ENCODE measurements at regions not wholly inside any gene's neighbourhood (a gene's known extent, or its start where the extent isn't known, plus 50 kb on each side); places are given as distances from the start of the nearest gene placed in this dataset.

- TF ChIP-seq, protein P1, sequence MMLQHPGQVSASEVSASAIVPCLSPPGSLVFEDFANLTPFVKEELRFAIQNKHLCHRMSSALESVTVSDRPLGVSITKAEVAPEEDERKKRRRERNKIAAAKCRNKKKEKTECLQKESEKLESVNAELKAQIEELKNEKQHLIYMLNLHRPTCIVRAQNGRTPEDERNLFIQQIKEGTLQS (IDR thresholded peaks at IDR 0.05) = no peak
Observed at GRCh38 chr7:9242636-9243035, 809.2 kb downstream of the NXPH1 start (continued).

DNA sequence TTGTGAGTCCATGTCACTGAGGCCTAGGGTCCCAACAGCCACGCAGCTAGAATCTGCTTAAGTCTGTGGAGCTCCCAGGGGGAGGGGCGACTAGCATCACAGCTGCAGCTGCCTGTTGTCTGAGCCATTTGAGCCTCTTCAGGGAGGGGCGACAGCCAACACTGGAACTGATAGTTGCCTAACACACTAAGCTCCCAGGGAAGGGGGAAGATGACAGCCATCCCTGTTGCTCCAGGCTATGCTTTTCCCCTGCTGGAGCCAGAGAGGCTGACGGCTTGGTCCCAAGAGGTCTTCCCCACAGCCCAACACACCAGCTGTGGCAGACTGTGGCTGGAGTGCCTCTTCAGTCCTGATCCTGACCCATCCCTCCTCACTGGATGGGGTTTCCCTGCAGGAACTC lies 817.5 kb downstream of the NXPH1 start:
- no peaks in the 10 kb centered on the region for H3K36me3 ChIP-seq (ENCODE audit: control insufficient read depth in 1 of 2, insufficient read depth in 2 of 2, low read length in 2 of 2)
- no peaks in the 10 kb centered on the region for H4K20me1 ChIP-seq (ENCODE audit: insufficient read depth)
- no peaks in the 10 kb centered on the region for H3K4me1 ChIP-seq (ENCODE audit: control insufficient read depth in 1 of 2, insufficient read depth in 2 of 2, low read length in 2 of 2)
- no peak overlapping the region for H3K9ac ChIP-seq (ENCODE audit: low read length)
- ChIA-PET CTCF (no interaction called here), POLR2A (no interaction called here), RAD21 (ENCODE audit: low non-redundant PET in 1 of 2, low total read pairs in 2 of 2, uncharacterized antibody in 2 of 2, unreplicated experiment in 2 of 2) (no interaction called here)
- H3K27ac ChIP-seq (ENCODE audit: low read depth, low read length) = no peak overlapping the region
- H3K9me3 ChIP-seq (ENCODE audit: control insufficient read depth in 1 of 2, insufficient read depth in 1 of 2, low read depth in 1 of 2, low read length in 2 of 2) = peaks cover 0 to 8% of the 10 kb centered on the region in 2 experiments; a peak in 1 of 4 replicates
- DNase-seq (ENCODE audit: low read depth, low spot score) = no peak
- no peak overlapping the region for H2AFZ ChIP-seq (ENCODE audit: low read depth, low read length, poor library complexity, severe bottlenecking)
- H3K27me3 ChIP-seq (ENCODE audit: insufficient read depth, low read length) = no peaks in the 10 kb centered on the region
- TF ChIP-seq, protein P2, sequence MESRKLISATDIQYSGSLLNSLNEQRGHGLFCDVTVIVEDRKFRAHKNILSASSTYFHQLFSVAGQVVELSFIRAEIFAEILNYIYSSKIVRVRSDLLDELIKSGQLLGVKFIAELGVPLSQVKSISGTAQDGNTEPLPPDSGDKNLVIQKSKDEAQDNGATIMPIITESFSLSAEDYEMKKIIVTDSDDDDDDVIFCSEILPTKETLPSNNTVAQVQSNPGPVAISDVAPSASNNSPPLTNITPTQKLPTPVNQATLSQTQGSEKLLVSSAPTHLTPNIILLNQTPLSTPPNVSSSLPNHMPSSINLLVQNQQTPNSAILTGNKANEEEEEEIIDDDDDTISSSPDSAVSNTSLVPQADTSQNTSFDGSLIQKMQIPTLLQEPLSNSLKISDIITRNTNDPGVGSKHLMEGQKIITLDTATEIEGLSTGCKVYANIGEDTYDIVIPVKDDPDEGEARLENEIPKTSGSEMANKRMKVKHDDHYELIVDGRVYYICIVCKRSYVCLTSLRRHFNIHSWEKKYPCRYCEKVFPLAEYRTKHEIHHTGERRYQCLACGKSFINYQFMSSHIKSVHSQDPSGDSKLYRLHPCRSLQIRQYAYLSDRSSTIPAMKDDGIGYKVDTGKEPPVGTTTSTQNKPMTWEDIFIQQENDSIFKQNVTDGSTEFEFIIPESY (IDR thresholded peaks at IDR 0.05; ENCODE audit: extremely low read depth, insufficient replicate concordance, low read length) = no peak
- TF ChIP-seq SIN3A (IDR thresholded peaks at IDR 0.05; ENCODE audit: low read depth) = no peak
- no peak for TF ChIP-seq CBX3 (IDR thresholded peaks at IDR 0.05; ENCODE audit: low read depth)
- no peak for TF ChIP-seq SRF (IDR thresholded peaks at IDR 0.05; ENCODE audit: low read depth)
- no peak for TF ChIP-seq RAD21 (IDR thresholded peaks at IDR 0.05; ENCODE audit: low read depth)
- TF ChIP-seq, protein P3, sequence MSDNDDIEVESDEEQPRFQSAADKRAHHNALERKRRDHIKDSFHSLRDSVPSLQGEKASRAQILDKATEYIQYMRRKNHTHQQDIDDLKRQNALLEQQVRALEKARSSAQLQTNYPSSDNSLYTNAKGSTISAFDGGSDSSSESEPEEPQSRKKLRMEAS (IDR thresholded peaks at IDR 0.05) = no peak
- no peak for TF ChIP-seq EGR1 (IDR thresholded peaks at IDR 0.05; ENCODE audit: low read depth)
- TF ChIP-seq EZH2phosphoT487 (IDR thresholded peaks at IDR 0.05; ENCODE audit: borderline replicate concordance) = no peak
- no peak for TF ChIP-seq CEBPB (IDR thresholded peaks at IDR 0.05; ENCODE audit: low read depth)
- TF ChIP-seq TCF7L2 (IDR thresholded peaks at IDR 0.05; ENCODE audit: borderline replicate concordance, extremely low read depth, insufficient read depth, insufficient read length) = no peak
- TF ChIP-seq, protein P4, sequence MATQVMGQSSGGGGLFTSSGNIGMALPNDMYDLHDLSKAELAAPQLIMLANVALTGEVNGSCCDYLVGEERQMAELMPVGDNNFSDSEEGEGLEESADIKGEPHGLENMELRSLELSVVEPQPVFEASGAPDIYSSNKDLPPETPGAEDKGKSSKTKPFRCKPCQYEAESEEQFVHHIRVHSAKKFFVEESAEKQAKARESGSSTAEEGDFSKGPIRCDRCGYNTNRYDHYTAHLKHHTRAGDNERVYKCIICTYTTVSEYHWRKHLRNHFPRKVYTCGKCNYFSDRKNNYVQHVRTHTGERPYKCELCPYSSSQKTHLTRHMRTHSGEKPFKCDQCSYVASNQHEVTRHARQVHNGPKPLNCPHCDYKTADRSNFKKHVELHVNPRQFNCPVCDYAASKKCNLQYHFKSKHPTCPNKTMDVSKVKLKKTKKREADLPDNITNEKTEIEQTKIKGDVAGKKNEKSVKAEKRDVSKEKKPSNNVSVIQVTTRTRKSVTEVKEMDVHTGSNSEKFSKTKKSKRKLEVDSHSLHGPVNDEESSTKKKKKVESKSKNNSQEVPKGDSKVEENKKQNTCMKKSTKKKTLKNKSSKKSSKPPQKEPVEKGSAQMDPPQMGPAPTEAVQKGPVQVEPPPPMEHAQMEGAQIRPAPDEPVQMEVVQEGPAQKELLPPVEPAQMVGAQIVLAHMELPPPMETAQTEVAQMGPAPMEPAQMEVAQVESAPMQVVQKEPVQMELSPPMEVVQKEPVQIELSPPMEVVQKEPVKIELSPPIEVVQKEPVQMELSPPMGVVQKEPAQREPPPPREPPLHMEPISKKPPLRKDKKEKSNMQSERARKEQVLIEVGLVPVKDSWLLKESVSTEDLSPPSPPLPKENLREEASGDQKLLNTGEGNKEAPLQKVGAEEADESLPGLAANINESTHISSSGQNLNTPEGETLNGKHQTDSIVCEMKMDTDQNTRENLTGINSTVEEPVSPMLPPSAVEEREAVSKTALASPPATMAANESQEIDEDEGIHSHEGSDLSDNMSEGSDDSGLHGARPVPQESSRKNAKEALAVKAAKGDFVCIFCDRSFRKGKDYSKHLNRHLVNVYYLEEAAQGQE (IDR thresholded peaks at IDR 0.05; ENCODE audit: low read depth) = no peak
- TF ChIP-seq CTCF (IDR thresholded peaks at IDR 0.05 in 2 of 3, conservative IDR thresholded peaks at IDR 0.05 in 1 of 3; ENCODE audit: borderline replicate concordance in 1 of 3, insufficient read depth in 1 of 3, low read depth in 2 of 3, low read length in 2 of 3) = no peak
- no peak for TF ChIP-seq FOSL1 (IDR thresholded peaks at IDR 0.05; ENCODE audit: low read depth)
- no peak for TF ChIP-seq SP1 (IDR thresholded peaks at IDR 0.05; ENCODE audit: low read depth)
- TF ChIP-seq POLR2AphosphoS5 (IDR thresholded peaks at IDR 0.05; ENCODE audit: low read depth, low read length) = no peak
- no peak for TF ChIP-seq JUND (IDR thresholded peaks at IDR 0.05)
- TF ChIP-seq, protein P1 (IDR thresholded peaks at IDR 0.05) = no peak
- no peak for TF ChIP-seq ZNF274 (IDR thresholded peaks at IDR 0.05; ENCODE audit: low read depth, low read length)
- no peak for TF ChIP-seq POLR2A (IDR thresholded peaks at IDR 0.05; ENCODE audit: borderline replicate concordance, extremely low read depth, insufficient read depth, insufficient read length)
- ATAC-seq = no peak
- no peak overlapping the region for H3K4me2 ChIP-seq (ENCODE audit: low read length)
- intact Hi-C loops (cut with micrococcal nuclease) = no loop called here
- H3K79me2 ChIP-seq (ENCODE audit: insufficient read depth, low read length) = no peaks in the 10 kb centered on the region
- H3K9me2 ChIP-seq (ENCODE audit: insufficient read depth) = no peaks in the 10 kb centered on the region
- no TSS peak for BruUV-seq (replicated peaks)
- no peak overlapping the region for H3K4me3 ChIP-seq (replicated peaks in 1 of 2; ENCODE audit: low read depth in 1 of 2, low read length in 2 of 2)
